Karpas-422 (cell line): ENCODE measurements at regions not wholly inside any gene's neighbourhood (a gene's known extent, or its start where the extent isn't known, plus 50 kb on each side); places are given as distances from the start of the nearest gene placed in this dataset. TPM values are rescaled to one million over a fixed set of nuclear protein-coding genes. Genes with fewer than 3 reads are reported as not detected.

Source experiments
- DNase-seq: peaks from one replicate; pipeline ENCODE4 v3.0.0-alpha.2; 2015
- H2AFZ ChIP-seq: fragments of 200-600 bp; sonication (generic); 2 replicates; pipeline ENCODE4 v1.6.1; 2014; ENCODE audit warnings: antibody characterized with exemption, low read length, mixed read lengths
- H3K27ac ChIP-seq: fragments of 200-600 bp; sonication (generic); 2 replicates; pipeline ENCODE4 v1.5.1; 2014; ENCODE audit warnings: mild to moderate bottlenecking, low read length, moderate library complexity
- H3K27me3 ChIP-seq: fragments of 200-600 bp; sonication (generic); 2 replicates; pipeline ENCODE4 v1.6.1; 2014; ENCODE audit warnings: low read length, mixed read lengths
- H3K36me3 ChIP-seq: fragments of 200-600 bp; sonication (generic); 2 replicates; pipeline ENCODE4 v1.6.1; 2014; ENCODE audit warnings: low read length, mixed read lengths; ENCODE audit not compliant: insufficient read depth
- H3K4me1 ChIP-seq: fragments of 200-600 bp; sonication (generic); 2 replicates; pipeline ENCODE4 v1.6.1; 2014; ENCODE audit warnings: mild to moderate bottlenecking, low read length, mixed read lengths
- H3K4me2 ChIP-seq: fragments of 200-600 bp; sonication (generic); 2 replicates; pipeline ENCODE4 v1.6.1; 2014; ENCODE audit warnings: low read length, low read depth, mild to moderate bottlenecking; ENCODE audit not compliant: poor library complexity, severe bottlenecking
- H3K4me3 ChIP-seq: fragments of 200-600 bp; sonication (generic); 2 replicates; pipeline ENCODE4 v1.5.1; 2014; ENCODE audit warnings: mild to moderate bottlenecking, antibody characterized with exemption, low read length, mixed read lengths
- H3K79me2 ChIP-seq: fragments of 200-600 bp; sonication (generic); 2 replicates; pipeline ENCODE4 v1.6.1; 2014; ENCODE audit warnings: mild to moderate bottlenecking, low read length, mixed read lengths
- H3K9ac ChIP-seq: fragments of 200-600 bp; sonication (generic); 2 replicates; pipeline ENCODE4 v1.6.0; 2014; ENCODE audit warnings: low read length
- H3K9me2 ChIP-seq: fragments of 200-600 bp; sonication (generic), shearing (Covaris generic); replicated peaks from 2 replicates; pipeline ENCODE4 v1.6.0; 2014; ENCODE audit warnings: mild to moderate bottlenecking, low read length, moderate library complexity; ENCODE audit not compliant: insufficient read depth
- H3K9me3 ChIP-seq: fragments of 300-700, 200-600 bp; sonication (generic); 2 replicates; pipeline ENCODE4 v1.6.1; 2014; ENCODE audit warnings: low read length, mixed read lengths
- H4K20me1 ChIP-seq: fragments of 200-600 bp; sonication (generic); 2 replicates; pipeline ENCODE4 v1.6.1; 2014; ENCODE audit warnings: mild to moderate bottlenecking, antibody characterized with exemption, low read length, low read depth; ENCODE audit not compliant: insufficient read depth
- small RNA-seq: library from RNA; depleted of rRNA; stranded (forward); fragments of <200 nt; gene quantifications from one replicate; pipeline ENCODE3, GENCODE V24; 2014

GRCh38 chr3:182740710-182741109 is 52.6 kb upstream of the ATP11B start:
- H3K79me2 ChIP-seq: no peaks in the 10 kb centered on the region
- H3K4me3 ChIP-seq: no peak overlapping the region
- H3K9me2 ChIP-seq: no peaks in the 10 kb centered on the region
- peaks cover 9% of the 10 kb centered on the region for H3K4me1 ChIP-seq
- no peaks in the 10 kb centered on the region for H4K20me1 ChIP-seq
- H2AFZ ChIP-seq: no peak overlapping the region
- H3K36me3 ChIP-seq: no peaks in the 10 kb centered on the region
- no peaks in the 10 kb centered on the region for H3K9me3 ChIP-seq
- DNase-seq: no peak
- no peak overlapping the region for H3K27ac ChIP-seq
- H3K9ac ChIP-seq: no peak overlapping the region
- H3K4me2 ChIP-seq: no peak overlapping the region
- no peaks in the 10 kb centered on the region for H3K27me3 ChIP-seq

- Histone ChIP-seq H3K79me2 (no peaks in the 10 kb centered on the region), H3K27me3 (no peaks in the 10 kb centered on the region), H3K9ac (no peak overlapping the region), H3K27ac (no peak overlapping the region), H3K9me3 (no peaks in the 10 kb centered on the region), H3K36me3 (no peaks in the 10 kb centered on the region), H4K20me1 (no peaks in the 10 kb centered on the region), H3K4me3 (no peak overlapping the region), H2AFZ (no peak overlapping the region), H3K9me2 (no peaks in the 10 kb centered on the region), H3K4me2 (no peak overlapping the region), H3K4me1 (peaks cover 9% of the 10 kb centered on the region)
- DNase-seq: no peak
Measured at GRCh38 chr3:182741214-182741613, 52.1 kb upstream of the ATP11B start.

Small RNA genes in the stretch of these regions (small RNA-seq; reads per million reads assigned to genes)
- not detected for gene RN7SKP265
